ENCODE measurements at regions not wholly inside any gene's neighbourhood (a gene's known extent, or its start where the extent isn't known, plus 50 kb on each side); places are given as distances from the start of the nearest gene placed in this dataset.

DNA sequence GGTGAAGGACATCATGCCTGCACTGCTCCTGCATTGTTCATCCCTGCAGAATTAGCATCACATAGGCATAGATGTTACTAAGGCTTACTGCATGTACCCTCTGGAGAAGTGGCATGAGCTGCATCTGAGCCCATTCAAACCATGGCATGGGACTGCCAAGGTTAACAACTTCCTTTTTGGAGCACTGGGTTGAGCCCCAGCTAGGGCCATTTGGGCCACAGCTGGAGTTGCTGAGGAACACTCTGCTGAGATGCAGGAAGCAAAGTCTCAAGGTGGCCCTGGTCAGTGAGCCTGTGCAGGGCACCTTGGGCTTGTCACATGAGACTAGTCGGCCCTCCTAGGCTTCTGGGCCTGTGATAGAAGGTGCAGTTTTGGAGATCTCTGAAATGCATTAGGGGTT lies 511.2 kb downstream of the C12orf50 start:
- TF ChIP-seq, protein P1, sequence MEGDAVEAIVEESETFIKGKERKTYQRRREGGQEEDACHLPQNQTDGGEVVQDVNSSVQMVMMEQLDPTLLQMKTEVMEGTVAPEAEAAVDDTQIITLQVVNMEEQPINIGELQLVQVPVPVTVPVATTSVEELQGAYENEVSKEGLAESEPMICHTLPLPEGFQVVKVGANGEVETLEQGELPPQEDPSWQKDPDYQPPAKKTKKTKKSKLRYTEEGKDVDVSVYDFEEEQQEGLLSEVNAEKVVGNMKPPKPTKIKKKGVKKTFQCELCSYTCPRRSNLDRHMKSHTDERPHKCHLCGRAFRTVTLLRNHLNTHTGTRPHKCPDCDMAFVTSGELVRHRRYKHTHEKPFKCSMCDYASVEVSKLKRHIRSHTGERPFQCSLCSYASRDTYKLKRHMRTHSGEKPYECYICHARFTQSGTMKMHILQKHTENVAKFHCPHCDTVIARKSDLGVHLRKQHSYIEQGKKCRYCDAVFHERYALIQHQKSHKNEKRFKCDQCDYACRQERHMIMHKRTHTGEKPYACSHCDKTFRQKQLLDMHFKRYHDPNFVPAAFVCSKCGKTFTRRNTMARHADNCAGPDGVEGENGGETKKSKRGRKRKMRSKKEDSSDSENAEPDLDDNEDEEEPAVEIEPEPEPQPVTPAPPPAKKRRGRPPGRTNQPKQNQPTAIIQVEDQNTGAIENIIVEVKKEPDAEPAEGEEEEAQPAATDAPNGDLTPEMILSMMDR (optimal IDR thresholded peaks at IDR 0.05 in 1 of 3, IDR thresholded peaks at IDR 0.05 in 1 of 3, conservative IDR thresholded peaks at IDR 0.05 in 1 of 3; ENCODE audit: extremely low read depth in 1 of 3, insufficient read depth in 2 of 3, low read length in 3 of 3) = no peak
- TF ChIP-seq EZH2 (IDR thresholded peaks at IDR 0.05; ENCODE audit: low read length) = no peak

Measured in keratinocyte (primary cell).